Kidney epithelial cell (primary cell): ENCODE measurements at regions not wholly inside any gene's neighbourhood (a gene's known extent, or its start where the extent isn't known, plus 50 kb on each side); places are given as distances from the start of the nearest gene placed in this dataset.

Experiments
- DNase-seq: peaks from one replicate; pipeline ENCODE4 v3.0.0-alpha.2; 2010; ENCODE audit warnings: low read depth
- H3K27me3 ChIP-seq: 2 replicates; pipeline ENCODE4 v1.6.0; 2011; ENCODE audit warnings: low read length; ENCODE audit not compliant: control insufficient read depth, insufficient read depth
- H3K36me3 ChIP-seq: 2 replicates; pipeline ENCODE4 v1.5.1; 2011; ENCODE audit warnings: low read length; ENCODE audit not compliant: control insufficient read depth, insufficient read depth
- H3K4me3 ChIP-seq: 2 replicates; pipeline ENCODE4 v1.5.1; 2011; ENCODE audit warnings: low read depth, mild to moderate bottlenecking, control low read depth, low read length
- TF ChIP-seq, protein P1 (sequence below): IDR thresholded peaks from 2 replicates; pipeline ENCODE4 v1.5.1; 2011; ENCODE audit warnings: mild to moderate bottlenecking, moderate library complexity, low read length, control low read depth, inconsistent platforms; ENCODE audit not compliant: insufficient read depth, poor library complexity, severe bottlenecking

DNA sequence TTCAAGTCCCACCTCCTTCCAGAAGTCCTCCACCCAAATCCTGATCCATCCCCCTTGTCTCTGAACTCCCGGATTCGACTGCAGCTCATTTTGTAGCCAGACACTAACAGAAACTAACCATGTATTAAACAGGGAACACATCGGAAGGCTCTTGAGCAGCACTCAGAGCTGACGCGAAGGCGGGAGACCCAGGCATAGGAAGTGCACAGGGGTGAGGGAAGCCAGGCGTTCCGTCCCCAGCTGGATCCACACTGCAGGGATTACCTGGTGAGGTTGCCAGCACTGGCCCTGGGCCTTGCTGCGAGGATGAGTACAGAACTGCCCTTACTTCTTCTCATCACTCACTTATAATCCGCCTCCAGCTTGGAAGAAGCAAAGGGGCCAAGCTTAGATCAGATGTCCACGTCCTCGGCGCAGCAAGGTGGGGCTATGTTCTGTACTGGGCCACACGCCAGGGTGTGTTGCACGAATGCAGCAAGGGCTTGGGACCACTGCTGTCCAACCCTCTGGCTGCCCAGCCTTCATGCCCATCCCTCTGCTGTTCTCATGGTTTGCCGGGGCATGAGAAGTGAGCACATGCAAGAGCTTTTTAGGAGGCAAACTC, 124.2 kb upstream of the SMAD3 start:
- TF ChIP-seq, protein P1, sequence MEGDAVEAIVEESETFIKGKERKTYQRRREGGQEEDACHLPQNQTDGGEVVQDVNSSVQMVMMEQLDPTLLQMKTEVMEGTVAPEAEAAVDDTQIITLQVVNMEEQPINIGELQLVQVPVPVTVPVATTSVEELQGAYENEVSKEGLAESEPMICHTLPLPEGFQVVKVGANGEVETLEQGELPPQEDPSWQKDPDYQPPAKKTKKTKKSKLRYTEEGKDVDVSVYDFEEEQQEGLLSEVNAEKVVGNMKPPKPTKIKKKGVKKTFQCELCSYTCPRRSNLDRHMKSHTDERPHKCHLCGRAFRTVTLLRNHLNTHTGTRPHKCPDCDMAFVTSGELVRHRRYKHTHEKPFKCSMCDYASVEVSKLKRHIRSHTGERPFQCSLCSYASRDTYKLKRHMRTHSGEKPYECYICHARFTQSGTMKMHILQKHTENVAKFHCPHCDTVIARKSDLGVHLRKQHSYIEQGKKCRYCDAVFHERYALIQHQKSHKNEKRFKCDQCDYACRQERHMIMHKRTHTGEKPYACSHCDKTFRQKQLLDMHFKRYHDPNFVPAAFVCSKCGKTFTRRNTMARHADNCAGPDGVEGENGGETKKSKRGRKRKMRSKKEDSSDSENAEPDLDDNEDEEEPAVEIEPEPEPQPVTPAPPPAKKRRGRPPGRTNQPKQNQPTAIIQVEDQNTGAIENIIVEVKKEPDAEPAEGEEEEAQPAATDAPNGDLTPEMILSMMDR, result no peak

DNA sequence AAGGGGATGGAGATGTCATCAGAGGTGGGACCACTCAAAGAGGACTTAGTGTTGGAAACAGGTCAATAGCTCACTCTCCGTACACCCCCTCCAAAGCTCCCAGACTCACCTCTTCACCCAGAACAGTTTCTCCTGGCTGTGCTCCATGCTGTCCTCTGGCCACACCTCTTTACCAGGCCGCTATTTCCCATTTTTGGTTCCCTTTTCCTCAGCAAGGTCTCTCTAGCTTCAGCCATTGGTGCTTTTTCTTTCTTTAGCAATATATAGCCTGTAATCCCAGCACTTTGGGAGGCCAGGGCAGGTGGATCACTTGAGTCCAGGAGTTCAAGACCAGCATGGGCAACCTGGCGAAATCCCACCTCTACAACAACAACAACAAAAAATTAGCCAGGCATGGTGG, 123.6 kb upstream of the SMAD3 start:
- no peak for DNase-seq
- H3K4me3 ChIP-seq, result no peak overlapping the region
- no peaks in the 10 kb centered on the region for H3K27me3 ChIP-seq
- TF ChIP-seq, protein P1, result no peak
- H3K36me3 ChIP-seq, result no peaks in the 10 kb centered on the region

More for the DNA sequence above, 124.2 kb upstream of the SMAD3 start:
- Histone ChIP-seq H3K36me3 (no peaks in the 10 kb centered on the region), H3K27me3 (no peaks in the 10 kb centered on the region), H3K4me3 (no peak overlapping the region)
- no peak for DNase-seq

DNA sequence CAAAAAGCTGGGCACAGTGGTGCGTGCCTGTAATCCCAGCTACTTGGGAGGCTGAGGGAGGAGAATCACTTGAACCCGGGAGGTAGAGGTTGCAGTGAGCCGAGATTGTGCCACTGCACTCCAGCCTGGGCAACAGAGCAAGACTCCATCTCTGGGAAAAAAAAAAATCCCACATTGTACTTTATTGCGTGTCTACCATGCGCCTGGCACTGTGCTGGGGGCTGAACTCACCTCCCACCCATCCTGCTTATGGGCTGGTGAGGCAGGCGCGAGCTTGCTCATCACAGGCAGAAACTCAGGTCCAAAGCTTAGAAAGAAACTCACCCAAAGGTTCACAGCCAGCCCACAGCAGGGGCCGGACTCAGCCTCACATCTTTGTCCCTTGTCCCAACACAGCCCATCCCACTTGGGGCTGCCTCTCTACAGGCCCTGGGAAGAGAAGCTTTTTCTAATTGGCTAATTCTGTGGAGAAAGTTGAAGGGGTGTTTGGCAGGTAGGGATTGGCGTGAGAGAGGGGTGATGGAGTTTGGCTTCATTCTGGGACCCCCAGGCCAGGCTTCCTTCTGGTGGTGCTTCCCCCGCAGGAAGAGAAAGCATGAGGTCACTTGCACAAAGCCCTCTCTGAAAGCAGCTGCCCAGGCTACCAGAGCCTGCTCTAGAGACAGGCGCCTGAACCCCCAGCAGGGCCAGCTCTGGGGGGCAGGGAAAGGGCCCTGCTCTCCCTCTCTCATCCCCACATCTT, 122.6 kb upstream of the SMAD3 start:
- no peak for DNase-seq
- H3K4me3 ChIP-seq, result no peak overlapping the region
- TF ChIP-seq, protein P1, result no peak
- no peaks in the 10 kb centered on the region for H3K27me3 ChIP-seq
- H3K36me3 ChIP-seq, result no peaks in the 10 kb centered on the region

DNA sequence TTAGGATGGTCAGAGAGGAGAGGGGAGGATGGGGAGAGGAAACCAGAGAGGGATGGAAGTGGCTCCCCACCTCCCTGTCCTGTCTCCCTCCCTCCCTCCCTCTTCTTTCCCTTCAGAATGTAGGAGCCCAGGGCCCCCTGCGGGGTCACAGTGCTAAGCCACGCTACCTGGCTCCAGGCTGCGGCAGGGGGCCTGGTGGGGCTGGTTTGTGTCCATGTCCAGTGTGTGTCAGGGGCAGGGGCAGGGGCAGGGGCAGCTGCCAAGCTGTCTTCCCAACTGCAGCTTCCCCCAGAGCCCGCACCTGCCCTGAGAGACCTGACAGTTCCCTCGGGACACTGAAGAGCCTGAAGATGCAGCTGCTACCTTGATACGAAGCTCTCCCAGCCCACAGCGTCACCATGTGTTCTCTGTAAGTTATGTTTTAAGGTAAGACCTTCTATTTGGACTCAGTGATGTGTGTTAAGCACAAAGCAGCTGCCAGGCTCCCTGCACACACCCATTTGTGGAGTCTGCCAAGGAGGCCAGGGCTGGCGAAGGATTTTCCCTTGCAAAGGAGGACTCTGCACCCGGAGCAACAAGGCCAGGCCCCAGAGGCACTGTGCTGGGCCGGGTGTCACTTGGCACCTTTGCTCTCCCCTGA, 121.8 kb upstream of the SMAD3 start:
- Histone ChIP-seq H3K36me3 (no peaks in the 10 kb centered on the region), H3K4me3 (no peak overlapping the region), H3K27me3 (no peaks in the 10 kb centered on the region)
- no peak for DNase-seq
- TF ChIP-seq, protein P1, result no peak

DNA sequence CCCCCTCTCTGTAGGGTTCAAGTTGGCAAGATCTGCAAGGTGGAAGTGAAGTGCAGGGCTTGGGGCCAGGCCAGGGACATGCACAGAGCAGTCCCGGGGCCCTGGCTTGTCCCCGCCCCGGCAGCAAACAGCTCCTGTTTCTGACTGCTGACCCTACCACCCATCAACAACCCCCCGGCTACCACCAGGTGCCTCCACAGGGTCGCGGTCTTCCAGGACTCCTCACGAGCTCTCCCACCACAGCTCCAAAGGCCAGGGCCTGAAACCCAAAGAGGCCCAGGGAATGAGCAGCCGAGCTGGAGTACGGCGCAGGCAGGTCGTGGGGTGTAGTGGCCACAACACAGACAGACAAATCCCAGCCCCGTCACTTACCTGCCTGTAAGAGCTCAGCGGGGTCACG, 121.3 kb upstream of the SMAD3 start:
- Histone ChIP-seq H3K36me3 (no peaks in the 10 kb centered on the region), H3K27me3 (no peaks in the 10 kb centered on the region), H3K4me3 (no peak overlapping the region)
- TF ChIP-seq, protein P1, result no peak
- no peak for DNase-seq
